ENCODE measurements at regions not wholly inside any gene's neighbourhood (a gene's known extent, or its start where the extent isn't known, plus 50 kb on each side); places are given as distances from the start of the nearest gene placed in this dataset.
"Not testable (repeated sequence)": the region's sequence is repeated elsewhere in the genome, so short reads cannot be mapped to it uniquely, and the experiment has no call there.

DNA sequence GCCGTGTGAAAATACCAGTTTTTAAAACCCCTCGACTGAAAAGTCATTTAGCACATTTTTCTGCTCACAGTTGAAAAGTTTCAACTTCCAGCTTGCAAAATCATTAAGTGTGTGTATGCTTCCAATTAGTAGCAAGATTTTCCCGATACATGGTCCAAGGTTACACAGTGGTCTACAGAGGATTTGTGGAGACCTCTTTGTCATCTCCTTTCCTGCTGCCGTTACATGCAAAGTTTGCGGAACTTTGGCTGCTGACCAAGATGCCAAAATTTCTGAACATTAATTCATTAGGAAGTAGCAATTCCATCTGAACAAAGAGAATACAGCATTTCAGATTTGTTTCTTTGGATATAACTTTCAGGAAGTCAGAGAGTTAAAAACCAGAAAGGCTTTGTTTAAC is 474.6 kb downstream of the PLCL1 start:
- no peak for DNase-seq

DNA sequence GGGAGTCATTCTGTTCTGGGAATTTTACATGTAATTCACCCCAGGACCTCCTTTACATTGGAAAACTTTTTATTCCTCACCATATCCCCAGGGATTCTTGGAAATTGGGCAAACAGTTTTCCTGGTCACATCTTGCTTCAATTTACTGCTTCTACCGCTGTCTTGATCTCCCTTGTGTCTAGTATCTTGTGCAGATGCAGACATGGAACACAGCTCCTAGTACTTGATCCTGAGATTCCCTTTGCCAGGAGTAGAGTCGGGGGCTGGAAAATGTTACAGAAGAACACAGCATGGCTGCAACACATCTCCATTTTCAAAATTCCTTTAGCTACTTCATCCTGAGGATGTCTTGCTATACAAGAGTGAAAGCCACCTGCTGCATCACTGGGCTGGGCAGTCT is 472.8 kb downstream of the PLCL1 start:
- DNase-seq, result no peak

DNA sequence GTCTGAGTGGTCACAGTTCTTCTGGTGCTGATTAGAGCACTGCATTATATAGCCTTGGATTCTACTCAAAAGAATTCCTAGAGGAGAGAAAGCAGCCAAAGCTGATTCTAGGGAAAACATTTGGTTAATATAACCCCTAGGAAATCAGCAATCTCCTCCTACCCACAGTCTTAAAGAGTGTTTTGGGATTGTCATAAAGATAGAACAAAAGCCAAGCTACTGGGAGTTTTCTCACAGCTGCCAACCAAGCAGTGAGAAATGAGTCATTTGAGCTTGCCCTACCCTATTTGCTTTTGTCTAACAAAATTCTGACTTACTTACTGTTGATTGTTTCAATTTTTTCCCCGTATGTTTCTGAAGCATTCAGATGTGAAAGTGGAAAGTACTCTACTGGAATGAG is 469.3 kb downstream of the PLCL1 start:
- no peak for DNase-seq

DNA sequence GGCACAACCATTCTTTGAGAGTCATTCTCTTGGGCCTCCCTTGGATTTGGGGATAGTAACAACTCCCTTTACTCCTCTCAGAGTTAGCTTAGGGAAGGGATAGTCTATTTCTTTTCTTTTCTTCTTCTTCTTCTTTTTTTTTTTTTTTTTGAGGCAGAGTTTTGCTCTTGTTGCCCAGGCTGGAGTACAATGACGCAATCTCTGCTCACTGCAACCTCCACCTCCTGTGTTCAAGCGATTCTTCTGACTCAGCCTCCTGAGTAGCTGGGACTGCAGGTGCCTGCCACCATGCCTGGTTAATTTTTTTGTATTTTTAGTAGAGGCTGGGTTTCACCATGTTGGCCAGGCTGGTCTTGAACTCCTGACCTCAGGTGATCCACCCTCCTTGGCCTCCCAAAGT is 465.8 kb downstream of the PLCL1 start:
- not testable (repeated sequence) for DNase-seq

DNA sequence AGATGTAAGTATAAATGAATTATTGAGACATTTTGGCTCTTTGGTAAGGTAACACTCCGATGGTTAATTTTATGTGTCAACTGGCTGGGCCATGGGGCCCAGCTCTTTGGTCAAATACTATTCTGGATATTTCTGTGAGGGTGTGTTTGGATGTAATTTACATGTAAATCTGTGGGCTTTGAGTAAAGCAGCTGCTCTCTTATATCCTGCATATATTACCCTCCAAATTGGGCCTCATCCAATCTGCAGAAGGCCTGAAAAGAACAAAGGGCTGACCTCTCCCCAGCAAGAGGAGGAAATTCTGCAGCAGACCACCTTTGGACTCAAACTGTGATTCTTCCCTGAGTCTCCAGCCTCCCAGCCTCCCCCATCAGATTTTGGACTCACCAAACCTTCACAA is 464.1 kb downstream of the PLCL1 start:
- DNase-seq, result no peak

DNA sequence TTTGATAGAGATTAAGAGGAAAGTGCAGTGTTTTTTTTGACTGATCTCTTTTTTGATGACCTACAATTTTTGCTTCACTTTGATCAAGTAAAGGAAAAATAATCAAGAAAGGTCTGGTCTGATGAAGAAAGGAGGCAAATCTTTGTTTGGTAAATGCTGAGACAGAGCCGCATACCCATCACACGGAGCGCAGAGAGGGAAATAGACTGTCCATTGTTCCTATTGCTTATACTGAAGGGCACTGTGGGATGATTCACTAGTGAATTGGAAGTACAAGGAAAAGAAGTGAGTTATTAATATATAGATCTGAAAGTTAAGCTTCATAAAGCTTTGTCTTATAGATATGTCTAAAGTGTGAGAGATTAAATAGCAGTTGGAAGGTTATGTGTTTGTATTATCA is 455.1 kb downstream of the PLCL1 start:
- DNase-seq, result no peak

DNA sequence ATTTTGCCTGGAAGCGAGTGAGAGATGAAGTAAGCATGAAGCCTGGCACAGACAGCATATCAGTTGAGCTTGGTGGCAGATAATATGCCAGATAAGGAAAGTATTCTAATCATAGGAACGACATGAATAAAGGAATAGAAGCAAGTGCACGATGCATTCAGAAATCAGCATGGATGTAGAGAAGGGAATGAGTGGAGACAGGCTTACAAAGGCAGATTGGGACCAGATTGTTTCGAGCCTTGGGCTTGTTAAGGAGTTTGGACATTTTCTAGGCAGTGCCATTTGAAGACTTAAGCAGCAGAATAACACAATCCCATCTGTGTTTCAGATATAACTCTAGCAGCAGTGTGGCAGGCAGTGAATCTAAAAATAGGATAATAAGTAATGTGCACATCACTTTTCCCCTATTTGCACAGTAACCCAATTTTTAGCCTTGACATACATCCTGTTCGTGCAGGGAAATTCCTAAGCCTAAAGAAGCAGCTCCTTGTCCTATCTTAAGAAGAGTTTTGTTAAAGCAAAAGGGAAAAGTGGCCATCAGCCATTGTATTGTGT is 450.2 kb downstream of the PLCL1 start:
- DNase-seq, result no peak

DNA sequence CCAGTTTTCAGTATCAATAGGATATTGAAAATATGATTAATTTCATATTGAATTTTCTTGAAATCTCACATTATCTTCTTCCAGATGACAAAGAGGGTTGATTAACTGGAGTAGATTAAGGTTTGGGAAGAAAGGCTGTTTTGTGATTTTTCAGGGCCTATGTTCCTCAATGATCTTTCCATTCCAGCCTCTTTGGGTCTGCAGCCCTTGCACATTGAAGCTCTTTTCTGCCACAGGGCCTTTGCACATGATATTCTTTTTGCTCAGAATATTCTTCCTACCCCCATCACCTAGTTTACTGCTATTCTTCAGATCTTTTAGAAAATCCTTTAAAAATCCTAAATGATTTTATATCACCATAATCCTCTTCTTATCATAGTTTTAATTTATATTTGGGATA is 449.6 kb downstream of the PLCL1 start:
- DNase-seq, result no peak

DNA sequence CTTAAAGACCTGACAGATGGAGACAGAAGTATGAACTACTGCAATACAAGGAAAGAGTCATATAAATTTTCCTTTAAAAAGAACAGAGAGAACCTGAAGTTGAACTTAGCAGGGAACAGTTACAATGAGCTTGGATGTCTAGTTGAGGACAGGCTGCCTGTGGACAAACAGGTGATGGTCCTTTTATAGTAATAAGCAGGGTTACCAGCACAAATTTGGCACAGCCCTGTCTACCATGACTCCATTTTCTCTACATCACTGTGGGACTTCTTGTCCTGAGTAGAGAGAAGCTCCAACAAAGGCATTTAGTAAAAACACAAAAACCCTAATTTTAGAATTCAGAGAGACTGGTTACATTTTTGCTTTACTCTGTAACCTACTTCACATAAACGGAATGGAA is 448.1 kb downstream of the PLCL1 start:
- no peak for DNase-seq

DNA sequence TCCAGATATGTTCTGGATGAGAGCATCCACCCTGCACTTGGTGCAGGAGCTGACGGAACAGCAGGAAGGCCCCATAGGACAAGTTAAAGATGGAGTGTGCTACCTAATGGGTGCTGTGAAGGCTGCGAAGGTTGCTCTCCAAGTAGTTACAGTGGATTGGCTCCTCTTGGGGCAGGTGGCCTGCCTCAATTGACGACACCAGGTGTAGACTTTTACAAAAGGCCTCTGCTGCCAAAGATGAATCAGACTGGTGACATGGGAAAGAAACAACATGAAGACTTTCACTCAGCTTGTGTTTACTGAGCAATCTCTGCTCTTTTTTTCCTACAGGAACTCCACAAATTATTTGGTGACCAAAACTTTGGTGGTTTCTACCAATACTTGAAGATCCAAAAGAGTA is 437.7 kb downstream of the PLCL1 start:
- DNase-seq, result no peak

DNA sequence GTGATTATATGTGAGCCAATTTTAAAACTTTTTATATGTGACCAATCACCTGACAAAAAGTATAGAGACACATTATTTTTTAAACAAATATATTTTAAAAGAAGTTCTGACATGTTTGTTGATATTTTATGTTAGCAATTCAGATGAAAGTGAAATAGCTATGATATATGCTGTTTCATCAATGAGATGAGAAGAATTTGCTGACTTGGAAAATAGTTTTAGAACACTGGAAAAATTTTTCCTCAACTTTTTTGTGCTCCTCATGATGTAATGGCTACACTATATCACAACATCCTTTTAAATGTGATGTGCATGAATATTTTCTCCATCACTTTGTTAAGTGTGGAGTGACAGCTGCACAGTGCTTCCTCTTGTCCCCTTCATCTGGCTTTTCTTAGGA is 434.0 kb downstream of the PLCL1 start:
- no peak for DNase-seq

DNA sequence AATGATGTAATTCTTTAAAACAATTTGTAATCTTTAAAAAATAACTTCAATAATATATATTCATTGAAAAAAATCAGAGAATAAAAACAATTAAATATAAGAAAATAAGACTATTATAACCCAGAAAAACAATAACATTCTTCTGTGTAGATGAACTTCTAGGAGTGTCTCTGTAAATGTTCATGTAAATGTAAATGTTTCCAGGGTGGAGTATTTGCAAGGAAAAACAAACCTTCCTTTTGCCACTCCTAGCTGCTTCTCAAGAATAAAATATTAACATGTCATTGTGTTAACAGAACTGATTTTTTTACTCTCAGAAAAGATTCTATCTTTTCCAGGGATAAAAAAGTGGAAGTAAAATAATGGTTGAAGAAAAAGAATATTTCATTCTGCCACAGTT is 431.9 kb downstream of the PLCL1 start:
- no peak for DNase-seq

DNA sequence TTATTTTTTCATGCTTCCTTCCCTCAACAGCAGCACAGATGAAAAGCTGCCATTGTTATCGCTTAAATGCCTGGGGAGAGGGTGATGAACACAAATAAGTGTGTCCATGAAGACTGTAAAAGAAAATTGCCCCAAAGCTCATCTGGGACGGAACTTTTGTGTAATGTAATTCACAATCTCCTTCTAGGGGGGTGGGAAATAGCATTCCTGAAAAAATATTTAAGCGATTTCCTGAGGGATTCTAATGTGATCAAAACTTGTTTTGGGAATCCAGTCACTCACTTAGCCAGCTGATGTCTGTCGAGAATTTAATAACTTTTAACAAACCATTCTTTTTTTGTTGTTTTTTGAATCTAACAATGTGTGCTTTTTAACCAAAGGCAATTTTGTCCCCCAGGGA is 427.9 kb downstream of the PLCL1 start:
- DNase-seq, result no peak

DNA sequence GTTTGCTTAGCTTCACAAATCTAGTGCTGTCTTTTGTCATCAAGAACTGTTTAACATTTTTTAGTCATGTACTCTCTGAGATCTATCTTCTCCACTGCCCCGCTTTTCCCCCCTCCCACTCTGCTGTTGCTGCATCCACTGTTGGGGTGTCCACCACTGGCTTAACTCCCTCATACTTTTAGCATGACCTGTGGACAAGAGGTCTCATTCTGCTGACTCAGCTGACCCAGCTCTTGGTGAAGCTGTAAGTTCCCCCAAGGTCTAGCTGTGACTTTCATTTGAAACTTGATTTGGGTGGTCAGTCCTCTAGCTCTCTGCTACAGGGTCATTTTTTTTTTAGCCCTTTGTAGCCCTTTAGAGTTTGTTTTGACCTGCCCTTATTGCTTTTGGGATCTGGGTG is 427.2 kb downstream of the PLCL1 start:
- DNase-seq, result no peak

DNA sequence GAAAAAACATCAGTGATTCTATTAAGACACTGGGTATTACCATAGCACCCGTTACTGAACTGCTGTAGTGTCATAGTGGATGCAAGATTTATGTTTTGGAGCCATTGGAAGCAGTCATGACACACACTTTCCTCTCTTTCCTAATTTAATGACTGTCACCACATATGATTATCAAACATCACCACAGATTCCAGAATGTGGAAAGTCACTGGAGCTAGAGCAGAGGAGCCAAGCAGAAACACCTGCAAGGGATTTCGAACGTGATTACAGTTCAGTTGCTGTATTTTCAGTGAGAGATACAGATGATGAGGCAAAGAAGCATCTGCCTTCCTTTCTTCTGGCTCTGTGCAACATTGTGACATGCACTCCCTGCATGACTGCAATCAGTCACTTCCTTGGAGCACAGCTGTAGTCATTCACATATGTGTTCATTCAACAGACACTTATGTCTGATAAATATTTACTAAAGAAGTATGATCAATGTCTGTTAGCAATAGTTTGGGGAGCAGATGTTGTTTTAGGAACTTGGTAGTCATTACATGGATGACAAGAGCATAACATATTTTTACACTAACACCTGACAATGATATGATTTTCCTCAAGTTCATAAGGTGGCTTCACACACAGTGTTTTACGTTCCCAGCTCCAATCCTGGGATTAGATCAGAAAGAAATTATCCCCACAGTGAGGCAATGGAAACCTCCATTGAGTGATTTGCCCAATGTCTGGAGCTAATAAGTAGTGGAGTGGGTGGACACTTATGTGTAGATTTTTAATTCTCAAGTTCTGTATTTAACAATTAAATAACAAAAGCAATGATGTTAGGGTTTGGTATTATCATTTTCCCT is 416.6 kb downstream of the PLCL1 start:
- no peak for DNase-seq

DNA sequence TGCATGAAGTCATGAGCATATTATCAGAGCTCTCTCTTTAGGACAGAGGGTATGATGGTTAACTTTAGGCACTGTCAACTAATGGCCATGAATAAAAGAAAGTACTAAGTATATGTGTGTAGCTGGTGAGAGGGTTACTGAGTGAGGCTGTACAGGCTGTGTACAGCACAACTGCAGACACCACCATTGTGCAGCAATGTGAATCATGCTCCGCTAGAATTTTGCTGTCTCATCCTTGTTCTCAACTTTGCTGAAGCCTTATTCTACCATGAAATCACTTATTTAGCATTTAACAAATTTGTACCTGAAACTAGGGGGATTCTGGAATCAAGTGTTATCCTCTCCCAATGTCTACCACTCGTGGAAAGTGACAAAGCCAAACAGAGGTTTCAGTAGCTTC is 414.9 kb downstream of the PLCL1 start:
- DNase-seq, result no peak

DNA sequence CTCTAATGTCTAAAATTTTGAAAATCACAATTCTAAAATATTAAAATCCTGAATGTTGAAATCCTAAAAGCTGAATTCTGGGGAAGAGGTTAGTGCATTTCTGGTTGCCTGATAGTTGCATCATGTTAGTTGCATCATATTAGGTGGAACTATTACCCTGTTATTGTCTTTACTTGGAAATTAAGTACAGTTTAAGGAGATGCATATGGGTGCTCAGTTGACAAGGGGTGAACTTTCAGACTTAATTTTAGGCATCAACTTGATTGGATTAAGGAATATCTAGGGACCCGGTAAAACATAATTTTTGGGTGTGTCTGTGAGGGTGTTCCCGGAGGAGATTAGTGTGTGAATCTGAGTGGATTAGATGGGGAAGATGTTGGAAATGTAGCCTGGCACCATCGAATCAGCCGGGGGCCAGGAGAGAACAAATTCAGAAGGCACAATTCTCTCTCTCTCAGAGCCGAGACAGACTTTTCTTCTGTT is 409.8 kb downstream of the PLCL1 start:
- DNase-seq, result no peak

DNA sequence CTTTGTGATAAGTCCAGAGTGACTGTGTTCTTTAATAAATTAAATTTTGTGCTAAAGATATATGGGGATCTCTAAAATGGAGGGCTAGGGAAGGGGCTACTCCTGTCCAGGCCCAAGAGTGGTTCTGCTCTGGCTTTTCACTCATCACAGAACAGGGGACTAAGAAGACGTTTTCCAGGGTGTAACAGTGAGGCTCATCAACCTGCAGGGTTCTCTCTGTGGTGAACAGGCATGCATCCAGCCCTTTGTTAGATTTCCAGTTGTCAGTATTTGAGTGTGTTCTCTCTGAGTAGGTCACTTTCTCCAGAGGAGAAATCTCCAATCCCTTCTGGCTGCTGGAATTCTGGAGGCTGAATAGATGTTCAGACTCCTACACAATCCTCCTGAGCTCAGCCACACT is 408.9 kb downstream of the PLCL1 start:
- DNase-seq, result no peak

DNA sequence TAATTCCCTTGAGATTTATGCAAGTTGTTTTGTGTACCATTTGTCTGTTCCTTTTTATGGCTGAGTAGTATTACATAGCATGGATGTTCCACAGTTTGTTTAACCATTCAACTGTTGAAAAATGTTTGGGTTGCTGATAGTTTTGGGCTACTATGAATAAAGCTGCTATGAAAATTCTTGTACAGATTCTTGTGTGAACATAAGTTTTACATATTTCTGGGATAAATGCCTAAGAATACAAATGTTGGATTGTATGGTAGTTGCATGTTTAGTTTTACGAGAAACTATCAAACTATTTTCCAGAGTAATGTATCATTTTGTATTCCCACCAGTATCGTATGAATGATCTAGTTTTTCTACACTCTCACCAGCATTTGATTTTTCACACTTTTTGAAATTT is 407.3 kb downstream of the PLCL1 start:
- DNase-seq, result no peak

DNA sequence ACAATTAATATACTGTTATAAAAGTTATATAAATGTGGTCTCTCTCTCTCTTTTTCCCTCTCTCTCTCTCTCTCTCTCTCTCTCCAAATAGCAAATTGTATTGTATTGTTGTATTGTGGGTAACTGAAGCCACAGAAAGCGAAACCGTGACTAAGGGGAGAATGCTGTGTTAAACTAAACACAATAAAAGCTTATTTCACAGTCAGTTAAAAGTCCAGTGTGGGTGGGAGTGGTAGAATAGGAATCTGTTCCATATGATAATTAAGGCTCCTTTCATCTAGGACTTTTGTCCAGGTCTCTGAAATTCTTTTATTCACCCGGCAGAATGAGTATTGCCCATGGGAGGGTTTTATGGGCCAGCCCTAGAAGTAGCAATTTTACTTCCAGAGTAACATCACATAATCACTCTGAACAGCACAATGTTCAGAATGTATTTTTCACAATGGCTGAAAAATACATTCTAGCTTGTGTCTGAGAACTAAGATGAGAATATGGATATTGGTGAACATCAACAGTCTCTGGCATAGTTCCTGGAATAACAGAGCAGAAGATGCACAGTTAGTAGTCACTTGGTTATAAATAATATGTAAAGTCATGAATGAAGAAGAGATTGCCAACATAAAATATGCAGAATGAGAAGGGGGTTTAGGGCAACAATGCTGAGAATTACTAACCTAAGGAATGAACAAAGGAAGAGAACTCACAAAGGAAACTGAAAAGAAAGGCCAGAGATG is 399.1 kb downstream of the PLCL1 start:
- no peak for DNase-seq

Data from activated CD4-positive, alpha-beta T cell treated with anti-CD3 and anti-CD28 coated beads, Interleukin-2, amount 50 U/mL, for 4 hours (primary cell).